Ovary (tissue), 3 donors: ENCODE measurements at regions not wholly inside any gene's neighbourhood (a gene's known extent, or its start where the extent isn't known, plus 50 kb on each side); places are given as distances from the start of the nearest gene placed in this dataset.

Experiments used
- CTCF ChIP-seq, 3 donors: fragments of 450-650 bp in 2 of 3; fragments of 200-600 bp in 1 of 3; IDR thresholded peaks; one replicate each; pipeline versions ENCODE4 v1.5.1 to v1.8.0; 2016 to 2022; ENCODE audit warnings: antibody characterized with exemption in 3 of 3, mild to moderate bottlenecking in 1 of 3
- POLR2A ChIP-seq: fragments of 450-650 bp; IDR thresholded peaks from one replicate; pipeline ENCODE4 v1.6.1; 2017; ENCODE audit warnings: antibody characterized with exemption, mild to moderate bottlenecking, moderate library complexity
- donor health status: DM: no; HTN: no; CAD: no.

- no peak for TF ChIP-seq CTCF (IDR thresholded peaks at IDR 0.05)
- no peak for TF ChIP-seq POLR2A
Observed at GRCh38 chr5:18036531-18036930, 402.3 kb downstream of the TAF11L14 start.
